Coronary artery (tissue), 2 donors: ENCODE measurements at regions not wholly inside any gene's neighbourhood (a gene's known extent, or its start where the extent isn't known, plus 50 kb on each side); places are given as distances from the start of the nearest gene placed in this dataset.
"Not testable (repeated sequence)": the region's sequence is repeated elsewhere in the genome, so short reads cannot be mapped to it uniquely, and the experiment has no call there.

Source experiments
- DNase-seq: peaks from one replicate; pipeline ENCODE4 v3.0.0-alpha.2; 2017; ENCODE audit warnings: low spot score
- H3K27ac ChIP-seq, 2 donors: fragments of 200-600 bp; sonication (generic); one replicate each; pipeline ENCODE4 v1.5.1; 2016 to 2019
- H3K4me3 ChIP-seq: fragments of 200-600 bp; sonication (generic); 2 replicates; pipeline ENCODE4 v1.5.1; 2016; ENCODE audit warnings: mild to moderate bottlenecking, moderate library complexity
- TF ChIP-seq, protein P1 (sequence below): fragments of 200-600 bp; sonication (generic); IDR thresholded peaks from one replicate; pipeline ENCODE4 v1.5.1; 2019; ENCODE audit warnings: antibody characterized with exemption

DNA sequence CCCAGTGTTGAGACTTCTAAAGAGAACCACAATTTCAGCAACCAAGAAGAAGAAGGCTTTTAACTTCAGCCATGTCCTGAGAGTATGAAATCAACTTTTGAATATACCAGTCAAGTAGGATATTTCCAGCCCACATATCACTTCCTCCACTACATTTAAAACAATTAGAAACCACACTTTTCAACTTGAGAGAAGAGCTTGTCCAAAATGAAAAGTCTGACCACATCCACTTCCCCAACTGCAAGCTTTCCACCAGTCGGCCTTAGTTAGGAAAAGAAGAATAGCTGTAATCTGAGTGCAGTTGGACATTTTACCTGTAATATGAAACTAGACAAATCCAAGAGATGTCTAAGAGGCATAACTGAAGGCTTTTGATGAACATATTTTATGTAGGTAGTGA lies 101.9 kb upstream of the SLC7A11 start:
- H3K4me3 ChIP-seq, result no peak overlapping the region
- no peak for DNase-seq
- TF ChIP-seq, protein P1, sequence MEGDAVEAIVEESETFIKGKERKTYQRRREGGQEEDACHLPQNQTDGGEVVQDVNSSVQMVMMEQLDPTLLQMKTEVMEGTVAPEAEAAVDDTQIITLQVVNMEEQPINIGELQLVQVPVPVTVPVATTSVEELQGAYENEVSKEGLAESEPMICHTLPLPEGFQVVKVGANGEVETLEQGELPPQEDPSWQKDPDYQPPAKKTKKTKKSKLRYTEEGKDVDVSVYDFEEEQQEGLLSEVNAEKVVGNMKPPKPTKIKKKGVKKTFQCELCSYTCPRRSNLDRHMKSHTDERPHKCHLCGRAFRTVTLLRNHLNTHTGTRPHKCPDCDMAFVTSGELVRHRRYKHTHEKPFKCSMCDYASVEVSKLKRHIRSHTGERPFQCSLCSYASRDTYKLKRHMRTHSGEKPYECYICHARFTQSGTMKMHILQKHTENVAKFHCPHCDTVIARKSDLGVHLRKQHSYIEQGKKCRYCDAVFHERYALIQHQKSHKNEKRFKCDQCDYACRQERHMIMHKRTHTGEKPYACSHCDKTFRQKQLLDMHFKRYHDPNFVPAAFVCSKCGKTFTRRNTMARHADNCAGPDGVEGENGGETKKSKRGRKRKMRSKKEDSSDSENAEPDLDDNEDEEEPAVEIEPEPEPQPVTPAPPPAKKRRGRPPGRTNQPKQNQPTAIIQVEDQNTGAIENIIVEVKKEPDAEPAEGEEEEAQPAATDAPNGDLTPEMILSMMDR, result no peak
- H3K27ac ChIP-seq, result no peak overlapping the region

DNA sequence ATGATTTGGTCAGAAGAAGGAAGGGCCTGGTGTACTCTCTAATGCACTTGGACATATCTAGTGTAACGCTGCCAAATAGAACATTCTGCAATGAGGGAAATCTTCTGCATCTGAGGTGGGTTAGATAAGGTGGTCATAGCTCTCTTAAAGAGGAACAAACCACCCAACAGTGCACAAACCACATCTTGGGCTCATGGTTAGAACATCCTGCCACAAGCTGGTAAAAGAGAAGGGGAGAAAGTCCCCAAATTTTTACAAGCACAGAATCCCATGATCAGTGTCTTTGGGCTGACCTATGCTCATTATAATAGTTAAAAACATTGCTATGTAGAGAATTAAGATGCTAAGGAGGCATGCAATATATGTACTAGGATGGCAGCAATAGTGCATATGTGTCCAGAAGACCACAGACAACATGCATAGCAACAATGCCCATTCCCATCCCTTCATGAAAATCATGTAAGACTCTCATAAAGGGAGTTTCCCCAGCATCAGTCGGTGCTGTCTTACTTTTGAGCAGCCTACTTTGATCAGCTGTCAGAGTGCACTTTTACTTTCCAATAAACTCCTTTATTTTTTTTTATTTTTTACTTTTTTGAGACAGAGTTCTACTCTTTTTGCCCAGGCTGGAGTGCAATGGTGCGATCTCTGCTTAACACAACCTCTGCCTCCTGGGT lies 99.7 kb upstream of the SLC7A11 start:
- H3K4me3 ChIP-seq, result no peak overlapping the region
- TF ChIP-seq, protein P1, result no peak
- DNase-seq, result no peak
- no peak overlapping the region for H3K27ac ChIP-seq

DNA sequence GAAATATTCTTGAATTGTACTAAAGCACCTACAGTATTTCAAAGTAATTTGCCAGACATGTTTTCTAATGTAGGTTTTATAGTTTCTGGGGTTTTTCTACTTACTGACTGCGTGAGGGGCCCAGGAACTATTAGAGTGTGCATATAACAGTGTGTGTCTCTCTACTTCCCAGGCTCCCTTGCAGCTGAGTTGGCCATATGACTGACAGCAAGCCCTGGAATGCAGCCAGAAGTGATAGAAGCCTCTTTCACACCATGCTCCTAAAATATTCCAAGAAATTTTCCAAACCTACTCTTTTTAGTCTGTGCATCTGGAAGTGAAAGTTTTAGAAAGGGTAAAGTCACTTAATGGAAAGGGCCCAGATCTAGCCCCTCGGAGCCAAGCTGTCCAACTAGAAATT lies 96.7 kb upstream of the SLC7A11 start:
- TF ChIP-seq, protein P1, result no peak
- Histone ChIP-seq H3K27ac (no peak overlapping the region), H3K4me3 (no peak overlapping the region)
- no peak for DNase-seq

DNA sequence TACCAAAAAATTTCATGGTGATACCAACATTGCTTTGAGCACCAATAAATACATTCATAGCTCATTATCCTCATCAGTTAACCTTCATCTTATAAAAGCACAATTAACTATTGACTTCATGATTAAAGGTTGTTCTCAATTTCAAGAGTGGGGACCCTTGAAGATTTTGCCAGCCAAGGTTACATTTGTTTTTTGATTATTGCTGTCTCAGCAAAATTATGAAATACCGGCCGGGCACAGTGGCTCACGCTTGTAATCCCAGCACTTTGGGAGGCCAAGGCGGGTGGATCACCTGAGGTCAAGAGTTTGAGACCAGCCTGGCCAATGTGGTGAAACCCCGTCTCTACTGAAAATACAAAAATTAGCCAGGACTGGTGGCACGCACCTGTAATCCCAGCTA lies 96.1 kb upstream of the SLC7A11 start:
- not testable (repeated sequence) for H3K27ac ChIP-seq, H3K4me3 ChIP-seq, DNase-seq

DNA sequence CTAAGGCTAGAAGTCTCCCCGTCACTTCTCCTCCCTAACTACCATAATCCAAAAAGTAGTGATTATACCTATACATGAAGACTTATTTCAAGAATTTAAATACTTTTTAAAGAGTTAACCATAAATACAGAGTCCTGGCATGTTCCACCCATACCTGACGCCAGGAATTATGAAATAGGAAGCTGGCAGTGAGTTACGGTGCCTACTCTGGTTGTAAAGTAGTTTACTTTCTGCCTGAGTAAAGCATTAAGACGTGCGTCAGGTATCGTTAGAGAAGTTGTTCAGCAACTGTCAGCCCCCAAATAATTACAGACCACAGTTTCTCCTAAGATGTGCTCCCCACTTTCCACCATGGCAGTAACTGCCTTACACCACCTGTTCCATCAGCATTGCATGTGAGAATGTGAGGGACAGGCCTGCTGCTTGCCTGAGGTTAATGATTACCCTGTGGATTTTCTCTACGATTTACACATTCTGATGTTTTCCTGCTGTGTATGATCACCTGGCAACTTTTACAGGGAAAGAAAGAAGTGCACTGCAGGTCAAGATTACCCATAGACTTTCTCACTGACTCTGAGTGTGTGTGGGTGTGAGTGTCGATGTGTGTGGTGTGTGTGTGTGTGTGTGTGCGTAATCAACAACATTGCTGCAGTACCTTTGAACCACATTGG lies 92.3 kb upstream of the SLC7A11 start:
- TF ChIP-seq, protein P1, result no peak
- Histone ChIP-seq H3K27ac (no peak overlapping the region), H3K4me3 (no peak overlapping the region)
- DNase-seq, result no peak

DNA sequence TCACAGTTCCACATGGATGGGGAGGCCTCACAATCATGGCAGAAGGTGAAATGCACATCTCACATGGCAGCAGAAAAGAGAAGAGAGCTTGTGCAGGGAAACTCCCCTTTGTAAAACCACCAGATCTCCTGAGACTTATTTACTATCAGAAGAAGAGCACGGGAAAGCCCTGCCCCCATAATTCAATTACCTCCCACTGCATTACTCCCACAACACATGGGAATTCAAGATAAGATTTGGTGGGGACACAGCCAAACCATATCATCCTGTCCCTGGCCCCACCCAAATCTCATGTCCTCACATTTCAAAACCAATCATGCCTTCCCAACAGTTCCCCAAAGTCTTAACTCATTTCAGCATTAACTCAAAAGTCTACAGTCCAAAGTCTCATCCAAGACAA lies 90.3 kb upstream of the SLC7A11 start:
- DNase-seq, H3K4me3 ChIP-seq, H3K27ac ChIP-seq: not testable (repeated sequence)

DNA sequence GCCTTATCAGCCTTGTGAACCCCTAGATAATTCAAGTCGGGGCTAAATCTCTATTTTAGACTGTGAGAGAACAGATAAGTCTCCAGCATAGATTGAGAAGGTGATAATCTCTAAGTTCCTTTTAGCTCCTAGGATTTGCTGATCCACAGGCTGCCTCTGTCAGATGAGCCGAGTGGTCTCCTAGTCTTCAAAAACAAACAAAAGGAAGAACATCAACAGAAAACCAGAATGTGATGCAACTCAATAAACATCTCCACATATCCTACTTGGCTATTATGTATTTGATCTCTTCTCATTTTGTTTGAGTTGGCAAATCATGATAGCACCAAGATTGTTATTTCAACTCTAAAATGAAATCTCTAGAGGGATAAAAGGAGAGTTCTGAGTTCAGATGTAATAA lies 88.4 kb upstream of the SLC7A11 start:
- TF ChIP-seq, protein P1, result no peak
- DNase-seq, result no peak
- Histone ChIP-seq H3K4me3 (no peak overlapping the region), H3K27ac (no peak overlapping the region)

DNA sequence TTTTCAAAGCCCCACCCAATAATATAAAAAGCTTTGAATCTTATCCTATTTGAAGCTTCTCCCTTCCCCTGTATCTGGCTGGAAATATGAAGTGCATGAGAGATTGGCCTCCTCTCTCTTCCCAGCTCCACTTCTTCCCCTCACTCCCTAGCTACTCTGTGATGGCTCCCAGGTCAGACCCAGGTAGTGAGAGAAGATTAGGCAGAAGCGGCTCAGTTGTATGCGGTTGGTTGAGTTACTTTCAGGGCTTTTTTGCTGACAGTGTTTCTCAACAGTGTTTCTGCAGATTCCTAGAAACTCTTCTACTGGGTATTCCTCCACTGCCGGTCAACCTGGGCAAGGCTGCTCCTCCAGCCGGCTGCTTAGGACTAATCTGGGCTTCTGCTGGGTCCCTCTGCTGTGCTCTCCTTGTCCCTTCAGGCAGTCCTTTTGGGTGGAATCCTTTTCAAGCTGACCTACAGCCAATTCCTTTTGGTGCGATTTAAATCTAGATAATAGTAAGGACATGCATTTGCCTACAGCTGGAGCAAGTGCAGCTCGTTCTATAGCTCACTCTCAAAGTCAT lies 87.4 kb upstream of the SLC7A11 start:
- H3K4me3 ChIP-seq, result no peak overlapping the region
- no peak for DNase-seq

More for the DNA sequence above, 87.4 kb upstream of the SLC7A11 start:
- TF ChIP-seq, protein P1, result no peak
- H3K27ac ChIP-seq, result no peak overlapping the region
